Fibroblast of gingiva (primary cell): ENCODE measurements at regions not wholly inside any gene's neighbourhood (a gene's known extent, or its start where the extent isn't known, plus 50 kb on each side); places are given as distances from the start of the nearest gene placed in this dataset.

Experiments used
- DNase-seq: peaks from one replicate; pipeline ENCODE4 v3.0.0-alpha.2; 2011; ENCODE audit warnings: low read depth

- no peak for DNase-seq
These were observed 591.9 kb downstream of the IRS1 start for GRCh38 chr2:226207671-226208070.

DNA sequence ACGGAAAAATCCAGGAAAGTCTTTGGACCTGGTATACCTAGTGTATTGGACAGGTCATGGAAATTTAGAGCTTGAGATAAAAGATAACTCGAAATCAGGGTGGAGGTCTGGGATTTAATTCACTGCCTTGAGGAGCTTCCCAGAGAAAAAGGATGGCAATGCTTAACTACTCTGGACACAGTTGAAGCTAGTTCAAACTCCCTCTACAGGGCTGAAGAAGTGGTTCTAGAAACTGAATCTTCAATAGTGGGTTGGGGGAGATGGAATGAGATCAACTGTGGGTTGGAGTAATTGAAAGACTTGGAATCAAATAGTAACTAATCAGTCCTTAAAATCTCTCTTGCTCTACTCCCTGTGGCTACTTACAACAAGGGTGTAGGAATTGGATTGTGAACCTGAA lies 600.1 kb downstream of the IRS1 start:
- DNase-seq = no peak

- DNase-seq = no peak
These were observed 600.7 kb downstream of the IRS1 start for GRCh38 chr2:226198956-226199355.

- DNase-seq = no peak
These were observed 609.0 kb downstream of the IRS1 start for GRCh38 chr2:226190479-226191252.

DNA sequence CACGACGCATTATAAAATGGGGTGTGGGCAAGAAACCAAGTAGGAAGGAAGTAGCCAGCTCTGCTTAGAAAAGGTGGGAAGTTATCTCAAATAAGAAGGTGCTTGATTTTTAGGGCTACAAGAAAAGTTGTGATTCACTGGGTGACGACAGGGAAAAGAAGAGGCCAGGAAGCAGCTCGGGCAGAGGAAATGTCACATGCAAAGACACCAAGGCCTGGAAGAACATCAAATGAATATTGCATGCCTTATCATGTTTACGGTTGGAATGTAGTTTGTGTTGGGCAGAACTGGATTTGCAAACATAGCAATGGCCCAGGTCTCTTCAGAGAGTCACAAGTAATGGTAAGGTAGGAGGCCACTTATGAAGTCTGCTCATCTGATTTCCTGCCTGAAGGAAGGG lies 610.6 kb downstream of the IRS1 start:
- DNase-seq = no peak

DNA sequence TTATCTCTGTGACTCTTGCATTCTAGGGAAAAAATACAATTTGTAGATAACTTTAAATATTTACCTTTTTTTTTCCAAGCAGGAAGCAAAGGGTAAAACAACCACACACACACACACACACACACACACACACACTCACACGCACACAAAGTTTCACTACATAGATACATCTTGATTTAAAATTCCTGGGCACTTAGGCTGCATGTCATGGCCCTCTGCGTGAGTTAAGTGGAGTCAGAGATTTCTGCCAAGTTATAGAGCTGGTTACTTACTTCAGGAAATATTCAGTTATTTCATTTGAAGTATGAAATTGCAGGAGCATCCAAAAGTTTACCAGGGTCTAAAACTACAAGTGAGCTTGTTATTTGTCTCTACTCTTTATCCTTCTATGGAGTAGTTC lies 612.0 kb downstream of the IRS1 start:
- peak; percentile 78 for DNase-seq

DNA sequence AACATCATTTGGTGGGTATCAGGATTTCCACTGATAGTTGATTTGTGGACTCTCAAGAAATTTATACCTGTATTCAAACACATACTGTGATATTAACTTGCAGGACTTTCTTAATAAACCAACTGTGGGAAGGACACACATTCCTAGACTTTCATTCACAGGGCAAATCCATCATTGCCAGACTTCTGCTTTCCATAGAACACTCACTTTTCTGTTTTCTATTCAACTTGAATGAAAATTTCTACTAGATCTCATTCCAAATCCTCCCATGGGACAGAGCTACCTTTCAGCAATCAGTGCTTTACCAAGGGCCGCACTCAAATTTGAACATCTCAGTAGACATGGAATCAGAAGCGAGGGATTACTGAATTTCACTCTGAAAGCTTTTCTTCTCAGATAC lies 612.5 kb downstream of the IRS1 start:
- no peak for DNase-seq

DNA sequence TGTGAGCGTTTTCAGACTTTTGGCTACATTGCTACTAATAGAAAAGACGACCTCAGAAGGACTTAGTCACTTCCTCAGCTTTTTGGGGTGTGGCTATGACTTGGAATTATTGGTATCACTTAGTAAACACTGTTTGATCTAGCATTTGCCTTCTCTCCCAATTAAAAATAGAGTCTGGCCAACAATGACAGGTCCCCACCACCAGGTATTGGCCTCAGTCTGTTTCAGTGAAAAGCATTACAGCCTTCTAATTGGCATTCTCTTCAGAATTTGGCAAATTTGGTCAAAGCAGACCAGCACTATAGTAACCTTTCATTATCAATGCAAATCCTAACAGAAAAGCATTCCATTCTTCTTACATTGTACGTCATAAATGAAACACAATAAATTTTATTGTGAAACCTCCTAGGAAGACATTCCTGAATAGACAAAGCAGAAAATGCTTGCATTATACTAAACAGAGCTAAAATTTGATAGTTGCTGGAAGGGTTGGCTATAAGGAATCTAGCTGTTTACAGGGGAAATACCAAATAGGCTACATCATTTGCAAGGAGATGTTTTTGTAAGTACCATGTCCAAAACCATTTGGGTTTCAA lies 613.9 kb downstream of the IRS1 start:
- peak; percentile 99 for DNase-seq

DNA sequence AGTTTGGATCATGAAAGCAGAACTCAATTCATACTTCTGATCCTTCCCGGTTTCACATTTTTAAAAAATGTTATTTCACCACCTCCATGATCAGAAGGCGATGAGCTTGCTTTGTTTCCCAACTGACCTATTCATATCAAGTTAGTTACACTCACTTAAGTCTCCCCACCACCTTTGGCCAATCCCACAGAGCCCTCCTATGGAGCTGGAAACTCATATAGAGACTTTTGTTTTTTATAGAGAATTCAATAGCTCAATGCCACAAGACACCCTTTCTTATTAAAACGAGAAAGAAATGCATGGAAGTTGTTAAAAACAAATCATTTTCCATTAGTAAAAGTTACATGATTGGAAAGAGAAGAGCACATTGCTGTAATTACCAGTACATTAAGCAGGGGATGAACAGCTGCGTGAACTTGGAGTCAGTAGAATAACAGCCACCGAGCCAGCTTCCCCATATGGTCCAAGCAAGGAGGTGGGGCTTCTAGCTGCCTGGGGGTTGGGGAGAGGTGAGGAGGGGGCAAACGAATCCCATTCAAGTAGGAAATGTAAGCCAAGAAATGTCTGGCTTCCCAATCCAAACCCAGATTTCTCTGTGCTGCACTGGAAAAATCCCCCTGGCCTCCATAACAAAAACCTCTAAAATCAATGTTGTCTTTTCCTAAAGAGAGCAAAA lies 614.5 kb downstream of the IRS1 start:
- DNase-seq = peak; percentile 67

DNA sequence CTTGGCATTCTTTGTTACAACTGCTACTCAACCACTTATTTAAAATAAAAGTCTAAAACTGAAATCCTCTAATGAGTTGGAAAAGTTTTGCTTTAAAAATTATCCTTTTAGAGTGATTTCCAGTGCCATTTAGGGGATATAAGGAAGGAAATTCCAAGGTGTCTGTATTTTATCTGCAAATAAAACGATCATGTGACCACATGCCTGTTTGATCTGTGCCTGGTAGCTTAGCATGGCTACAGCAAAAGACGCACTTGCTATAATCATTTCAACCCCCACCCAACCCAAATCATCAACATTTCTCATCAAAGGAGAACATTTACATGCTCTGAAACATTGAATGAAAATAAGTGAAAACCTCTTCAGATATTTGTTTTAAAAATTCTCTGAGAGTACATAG lies 615.1 kb downstream of the IRS1 start:
- no peak for DNase-seq

GRCh38 chr2:226183550-226183949 lies 616.1 kb downstream of the IRS1 start:
- DNase-seq = no peak

- DNase-seq = no peak
These were observed 616.6 kb downstream of the IRS1 start for GRCh38 chr2:226183033-226183432.

- DNase-seq = no peak
These were observed 617.7 kb downstream of the IRS1 start for GRCh38 chr2:226181909-226182308.

- no peak for DNase-seq
These were observed 619.2 kb downstream of the IRS1 start for GRCh38 chr2:226180281-226180884.

DNA sequence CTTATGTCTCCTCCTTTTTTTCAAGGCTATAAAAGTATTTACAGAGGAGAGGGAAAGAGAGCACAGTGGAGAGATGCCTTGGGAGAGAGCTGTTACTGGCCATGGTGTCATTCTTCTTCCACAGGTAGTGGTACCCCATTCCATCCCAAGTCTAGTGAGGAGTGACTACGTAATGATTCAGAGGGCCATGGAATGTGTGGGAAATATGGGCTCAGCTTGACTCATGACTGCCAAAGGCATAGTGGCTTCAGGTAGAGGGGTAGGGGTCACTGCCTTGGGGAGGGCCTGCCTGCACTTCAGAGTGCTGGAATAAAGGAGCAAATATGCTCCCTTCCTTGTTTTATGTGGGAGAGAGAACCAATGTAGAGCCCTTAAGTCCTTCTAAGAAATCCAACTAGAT lies 620.6 kb downstream of the IRS1 start:
- no peak for DNase-seq

GRCh38 chr2:226176283-226176984 lies 623.2 kb downstream of the IRS1 start:
- DNase-seq = no peak

GRCh38 chr2:226174390-226174789 lies 625.2 kb downstream of the IRS1 start:
- DNase-seq = no peak

GRCh38 chr2:226172939-226173338 lies 626.7 kb downstream of the IRS1 start:
- DNase-seq = no peak

DNA sequence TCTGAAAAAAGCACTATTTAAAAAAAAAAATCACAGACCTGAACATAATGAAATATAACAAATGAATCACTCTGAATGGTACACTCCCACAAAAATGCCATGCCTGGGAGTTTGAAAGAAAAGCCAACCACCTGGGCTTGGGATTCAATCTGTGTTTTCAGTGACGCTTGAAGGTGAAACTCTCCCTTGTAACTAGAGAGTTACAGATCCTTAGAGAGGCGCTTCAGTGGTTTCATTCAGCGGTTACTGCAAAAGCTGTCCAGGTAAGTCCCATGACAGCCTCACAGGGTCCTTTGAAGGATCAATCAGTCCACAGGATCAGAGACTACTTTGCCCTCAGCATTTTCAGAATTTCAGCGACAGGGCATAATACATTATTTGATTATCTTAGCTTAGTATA lies 627.3 kb downstream of the IRS1 start:
- no peak for DNase-seq

DNA sequence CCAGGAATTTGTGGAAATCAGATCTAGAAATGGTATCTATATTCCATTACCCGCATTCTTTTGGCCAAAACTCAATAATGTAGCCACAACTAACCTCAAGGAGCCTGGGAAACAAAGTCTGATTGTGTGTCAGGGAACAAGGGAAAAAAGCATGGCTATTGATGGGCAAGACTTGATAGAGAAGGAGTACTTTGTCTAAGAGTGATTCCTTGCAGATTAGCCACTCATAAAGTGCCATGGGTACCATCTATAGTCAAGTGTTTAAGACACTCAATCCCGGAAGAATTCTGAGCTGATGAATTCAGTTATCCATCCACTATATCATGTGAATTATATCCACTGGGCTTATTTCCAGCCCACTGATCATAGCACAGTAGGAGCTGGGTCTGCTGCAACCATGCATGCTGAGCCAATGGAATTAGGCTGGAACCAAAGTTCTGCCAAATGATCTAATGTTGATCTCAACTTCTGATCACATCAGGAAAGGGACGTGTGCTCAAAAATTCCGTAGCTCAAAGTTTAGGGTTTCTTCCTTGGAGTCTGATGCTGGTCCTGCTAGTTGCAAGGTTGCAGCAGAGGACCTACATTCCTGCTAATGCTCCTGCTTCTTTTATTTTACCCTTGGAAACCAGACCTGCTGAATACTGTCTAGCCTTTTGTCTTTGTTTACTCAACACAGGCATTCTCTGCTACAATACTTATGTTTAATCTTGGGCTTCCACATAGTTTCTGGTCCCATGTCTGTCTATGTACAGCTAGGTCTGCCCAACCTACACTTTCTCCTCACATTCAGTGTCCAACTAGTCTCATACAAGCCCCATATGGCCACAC lies 629.7 kb downstream of the IRS1 start:
- DNase-seq = no peak

- DNase-seq = no peak
These were observed 631.0 kb downstream of the IRS1 start for GRCh38 chr2:226168496-226169160.
